ENCODE measurements at regions not wholly inside any gene's neighbourhood (a gene's known extent, or its start where the extent isn't known, plus 50 kb on each side); places are given as distances from the start of the nearest gene placed in this dataset.

DNA sequence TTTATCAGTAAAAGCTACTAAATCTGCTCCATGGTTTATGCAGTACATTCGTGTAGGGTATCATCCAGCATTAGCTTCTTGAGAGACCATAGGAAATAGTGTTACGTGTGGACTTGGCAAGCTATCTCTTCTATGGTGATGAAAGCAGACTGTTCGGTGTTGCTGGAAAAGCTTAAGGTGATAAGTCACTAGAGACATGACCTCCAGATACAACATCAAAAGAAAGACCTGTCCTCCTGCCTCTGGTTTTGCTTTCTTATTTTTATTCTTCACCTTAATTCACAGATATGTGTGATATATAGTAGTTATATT, 53.5 kb upstream of the S1PR1 start (continued):
- TF ChIP-seq, protein P1, sequence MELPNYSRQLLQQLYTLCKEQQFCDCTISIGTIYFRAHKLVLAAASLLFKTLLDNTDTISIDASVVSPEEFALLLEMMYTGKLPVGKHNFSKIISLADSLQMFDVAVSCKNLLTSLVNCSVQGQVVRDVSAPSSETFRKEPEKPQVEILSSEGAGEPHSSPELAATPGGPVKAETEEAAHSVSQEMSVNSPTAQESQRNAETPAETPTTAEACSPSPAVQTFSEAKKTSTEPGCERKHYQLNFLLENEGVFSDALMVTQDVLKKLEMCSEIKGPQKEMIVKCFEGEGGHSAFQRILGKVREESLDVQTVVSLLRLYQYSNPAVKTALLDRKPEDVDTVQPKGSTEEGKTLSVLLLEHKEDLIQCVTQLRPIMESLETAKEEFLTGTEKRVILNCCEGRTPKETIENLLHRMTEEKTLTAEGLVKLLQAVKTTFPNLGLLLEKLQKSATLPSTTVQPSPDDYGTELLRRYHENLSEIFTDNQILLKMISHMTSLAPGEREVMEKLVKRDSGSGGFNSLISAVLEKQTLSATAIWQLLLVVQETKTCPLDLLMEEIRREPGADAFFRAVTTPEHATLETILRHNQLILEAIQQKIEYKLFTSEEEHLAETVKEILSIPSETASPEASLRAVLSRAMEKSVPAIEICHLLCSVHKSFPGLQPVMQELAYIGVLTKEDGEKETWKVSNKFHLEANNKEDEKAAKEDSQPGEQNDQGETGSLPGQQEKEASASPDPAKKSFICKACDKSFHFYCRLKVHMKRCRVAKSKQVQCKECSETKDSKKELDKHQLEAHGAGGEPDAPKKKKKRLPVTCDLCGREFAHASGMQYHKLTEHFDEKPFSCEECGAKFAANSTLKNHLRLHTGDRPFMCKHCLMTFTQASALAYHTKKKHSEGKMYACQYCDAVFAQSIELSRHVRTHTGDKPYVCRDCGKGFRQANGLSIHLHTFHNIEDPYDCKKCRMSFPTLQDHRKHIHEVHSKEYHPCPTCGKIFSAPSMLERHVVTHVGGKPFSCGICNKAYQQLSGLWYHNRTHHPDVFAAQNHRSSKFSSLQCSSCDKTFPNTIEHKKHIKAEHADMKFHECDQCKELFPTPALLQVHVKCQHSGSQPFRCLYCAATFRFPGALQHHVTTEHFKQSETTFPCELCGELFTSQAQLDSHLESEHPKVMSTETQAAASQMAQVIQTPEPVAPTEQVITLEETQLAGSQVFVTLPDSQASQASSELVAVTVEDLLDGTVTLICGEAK (IDR thresholded peaks at IDR 0.05): no peak
- TF ChIP-seq, protein P1 (CRISPR knock-in tag; IDR thresholded peaks at IDR 0.05): no peak
- TF ChIP-seq HMG20B (CRISPR knock-in tag; conservative IDR thresholded peaks at IDR 0.05): no peak
- TF ChIP-seq, protein P2, sequence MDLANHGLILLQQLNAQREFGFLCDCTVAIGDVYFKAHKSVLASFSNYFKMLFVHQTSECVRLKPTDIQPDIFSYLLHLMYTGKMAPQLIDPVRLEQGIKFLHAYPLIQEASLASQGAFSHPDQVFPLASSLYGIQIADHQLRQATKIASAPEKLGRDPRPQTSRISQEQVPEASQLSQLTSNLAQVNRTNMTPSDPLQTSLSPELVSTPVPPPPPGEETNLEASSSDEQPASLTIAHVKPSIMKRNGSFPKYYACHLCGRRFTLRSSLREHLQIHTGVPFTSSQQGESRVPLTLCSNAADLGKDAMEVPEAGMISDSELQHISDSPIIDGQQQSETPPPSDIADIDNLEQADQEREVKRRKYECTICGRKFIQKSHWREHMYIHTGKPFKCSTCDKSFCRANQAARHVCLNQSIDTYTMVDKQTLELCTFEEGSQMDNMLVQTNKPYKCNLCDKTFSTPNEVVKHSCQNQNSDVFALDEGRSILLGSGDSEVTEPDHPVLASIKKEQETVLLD (CRISPR knock-in tag; IDR thresholded peaks at IDR 0.05; ENCODE audit: low read depth): no peak
- TF ChIP-seq NAIF1 (CRISPR knock-in tag; IDR thresholded peaks at IDR 0.05; ENCODE audit: borderline replicate concordance): no peak
- TF ChIP-seq ZNF713 (CRISPR knock-in tag; IDR thresholded peaks at IDR 0.05): no peak
- no peak for TF ChIP-seq ZNF225 (CRISPR knock-in tag; IDR thresholded peaks at IDR 0.05)

All from HepG2 (cell line).